IPS-18a (cell line): ENCODE measurements at regions not wholly inside any gene's neighbourhood (a gene's known extent, or its start where the extent isn't known, plus 50 kb on each side); places are given as distances from the start of the nearest gene placed in this dataset.

Experiments used
- H3K27ac ChIP-seq: one replicate; pipeline ENCODE4 v1.5.1; 2013; ENCODE audit warnings: low read length
- H3K27me3 ChIP-seq: one replicate; pipeline ENCODE4 v1.6.1; 2013; ENCODE audit warnings: mild to moderate bottlenecking, low read length; ENCODE audit not compliant: control insufficient read depth, insufficient read depth
- H3K36me3 ChIP-seq: one replicate; pipeline ENCODE4 v1.6.1; 2013; ENCODE audit warnings: low read depth, low read length; ENCODE audit not compliant: control insufficient read depth
- H3K4me1 ChIP-seq: one replicate; pipeline ENCODE4 v1.6.1; 2013; ENCODE audit warnings: low read depth, low read length; ENCODE audit not compliant: control insufficient read depth
- H3K4me3 ChIP-seq: one replicate; pipeline ENCODE4 v1.5.1; 2013; ENCODE audit warnings: low read length
- H3K9ac ChIP-seq: one replicate; pipeline ENCODE4 v1.6.1; 2013; ENCODE audit warnings: mild to moderate bottlenecking, low read length, moderate library complexity
- H3K9me3 ChIP-seq: one replicate; pipeline ENCODE4 v1.6.1; 2013; ENCODE audit warnings: low read depth, low read length; ENCODE audit not compliant: control insufficient read depth

DNA sequence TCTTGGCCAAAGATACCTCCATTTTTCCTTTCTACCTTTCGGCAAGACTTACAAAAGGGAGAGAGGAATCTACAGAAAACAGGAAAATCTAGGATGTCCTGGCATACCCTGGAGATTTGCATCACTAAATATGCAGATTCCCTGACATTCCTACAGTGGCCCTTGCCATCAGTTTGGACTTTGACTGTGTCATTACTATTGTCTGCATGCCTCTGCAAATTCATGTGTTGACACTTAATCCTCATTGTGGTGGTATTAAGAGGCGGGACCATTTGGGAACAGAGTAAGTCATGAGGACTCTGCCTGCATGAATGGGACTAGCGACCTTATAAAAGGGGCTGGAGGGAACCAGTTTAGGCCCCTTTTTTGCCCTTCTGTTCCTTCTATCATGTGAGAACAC is 50.5 kb upstream of the DTNBP1 start:
- peaks cover 10% of the 10 kb centered on the region for H3K9me3 ChIP-seq
- no peaks in the 10 kb centered on the region for H3K27me3 ChIP-seq
- H3K36me3 ChIP-seq: no peaks in the 10 kb centered on the region
- H3K9ac ChIP-seq: no peak overlapping the region
- no peak overlapping the region for H3K4me3 ChIP-seq
- no peak overlapping the region for H3K27ac ChIP-seq
- no peaks in the 10 kb centered on the region for H3K4me1 ChIP-seq

DNA sequence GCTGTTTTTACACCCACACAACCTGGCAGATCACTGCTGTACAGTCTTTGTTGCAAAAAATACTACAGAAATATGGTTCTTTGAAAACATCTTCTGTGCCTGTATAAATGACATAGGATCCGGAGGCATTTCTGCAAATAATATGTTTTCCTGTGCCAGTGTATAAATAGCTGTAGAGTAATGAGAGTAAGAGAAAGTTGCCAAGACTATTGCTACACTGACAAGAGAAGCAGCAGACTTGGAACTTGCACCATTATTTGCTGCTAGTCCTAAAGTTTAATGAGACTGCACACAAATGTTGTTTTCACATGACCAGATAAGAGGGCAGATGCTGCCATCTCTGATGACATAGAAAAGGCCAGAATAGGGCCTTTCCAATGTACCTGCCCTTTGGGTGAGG is 50.0 kb upstream of the DTNBP1 start:
- H3K9me3 ChIP-seq: peaks cover 10% of the 10 kb centered on the region
- no peak overlapping the region for H3K27ac ChIP-seq
- H3K9ac ChIP-seq: no peak overlapping the region

More for the DNA sequence above, 50.0 kb upstream of the DTNBP1 start:
- no peaks in the 10 kb centered on the region for H3K36me3 ChIP-seq
- no peaks in the 10 kb centered on the region for H3K4me1 ChIP-seq
- H3K4me3 ChIP-seq: no peak overlapping the region
- no peaks in the 10 kb centered on the region for H3K27me3 ChIP-seq
